KMS-11 (cell line): ENCODE measurements at regions not wholly inside any gene's neighbourhood (a gene's known extent, or its start where the extent isn't known, plus 50 kb on each side); places are given as distances from the start of the nearest gene placed in this dataset.

ENCODE experiments used
- H2AFZ ChIP-seq: fragments of 200-600 bp; sonication (generic); 2 replicates; pipeline ENCODE4 v1.6.1; 2016; ENCODE audit warnings: antibody characterized with exemption, mixed run types, low read depth
- H3K27ac ChIP-seq: fragments of 200-600 bp; sonication (generic); 2 replicates; pipeline ENCODE4 v1.6.1; 2016; ENCODE audit warnings: mild to moderate bottlenecking, mixed run types
- H3K27me3 ChIP-seq: fragments of 200-600 bp; sonication (generic); 2 replicates; pipeline ENCODE4 v1.6.1; 2017; ENCODE audit warnings: mild to moderate bottlenecking, low read depth, mixed run types, moderate library complexity; ENCODE audit not compliant: insufficient read depth
- H3K36me3 ChIP-seq: fragments of 200-600 bp; sonication (generic); 2 replicates; pipeline ENCODE4 v1.6.1; 2017; ENCODE audit warnings: mild to moderate bottlenecking, mixed run types; ENCODE audit not compliant: insufficient read depth
- H3K4me1 ChIP-seq: fragments of 200-600 bp; sonication (generic); 2 replicates; pipeline ENCODE4 v1.6.1; 2016; ENCODE audit warnings: mild to moderate bottlenecking, low read depth, mixed run types; ENCODE audit not compliant: poor library complexity, severe bottlenecking
- H3K4me2 ChIP-seq: fragments of 200-600 bp; sonication (generic); 2 replicates; pipeline ENCODE4 v1.7.0; 2016; ENCODE audit warnings: mild to moderate bottlenecking, mixed run types
- H3K4me3 ChIP-seq: fragments of 200-600 bp; sonication (generic); IDR thresholded peaks from 2 replicates; pipeline ENCODE4 v1.6.1; 2017; ENCODE audit warnings: low read depth, low read length, mixed read lengths; ENCODE audit not compliant: insufficient read depth
- H3K79me2 ChIP-seq: fragments of 200-600 bp; sonication (generic); 2 replicates; pipeline ENCODE4 v1.6.1; 2016; ENCODE audit warnings: low read depth, mixed run types; ENCODE audit not compliant: insufficient read depth
- H3K9ac ChIP-seq: fragments of 200-600 bp; sonication (generic); 2 replicates; pipeline ENCODE4 v1.6.1; 2016; ENCODE audit warnings: mild to moderate bottlenecking, mixed run types
- H4K20me1 ChIP-seq: fragments of 200-600 bp; sonication (generic); 2 replicates; pipeline ENCODE4 v1.6.1; 2016; ENCODE audit warnings: mild to moderate bottlenecking, mixed run types; ENCODE audit not compliant: insufficient read depth
- CTCF ChIP-seq: fragments of 200-600 bp; sonication (generic); conservative IDR thresholded peaks from 2 replicates; pipeline ENCODE4 v1.6.1; 2017; ENCODE audit warnings: low read depth, mild to moderate bottlenecking, antibody characterized with exemption, low read length, moderate library complexity, mixed read lengths

- H3K27ac ChIP-seq, result no peak overlapping the region
- H3K9ac ChIP-seq, result no peak overlapping the region
- no peak for TF ChIP-seq CTCF
- peaks cover 55% of the 10 kb centered on the region; the same call in 1 of the 2 replicates for H3K27me3 ChIP-seq
- H3K79me2 ChIP-seq, result no peaks in the 10 kb centered on the region
- no peak overlapping the region for H3K4me3 ChIP-seq
- H3K36me3 ChIP-seq, result no peaks in the 10 kb centered on the region
- no peaks in the 10 kb centered on the region for H4K20me1 ChIP-seq
- H3K4me1 ChIP-seq, result no peaks in the 10 kb centered on the region
- H2AFZ ChIP-seq, result no peak overlapping the region
- no peak overlapping the region for H3K4me2 ChIP-seq
These were observed 74.0 kb upstream of the SULF2 start for GRCh38 chr20:47859278-47859677.

- no peaks in the 10 kb centered on the region for H3K79me2 ChIP-seq
- no peaks in the 10 kb centered on the region for H3K36me3 ChIP-seq
- H2AFZ ChIP-seq, result no peak overlapping the region
- H3K4me1 ChIP-seq, result no peaks in the 10 kb centered on the region
- peaks cover 48% of the 10 kb centered on the region; the same call in 1 of the 2 replicates for H3K27me3 ChIP-seq
- H4K20me1 ChIP-seq, result no peaks in the 10 kb centered on the region
- no peak overlapping the region for H3K9ac ChIP-seq
- H3K4me2 ChIP-seq, result no peak overlapping the region
- TF ChIP-seq CTCF, result no peak
- H3K27ac ChIP-seq, result no peak overlapping the region
- no peak overlapping the region for H3K4me3 ChIP-seq
These were observed 72.5 kb upstream of the SULF2 start for GRCh38 chr20:47857569-47858464.

- Histone ChIP-seq H3K4me2 (no peak overlapping the region), H3K79me2 (no peaks in the 10 kb centered on the region), H3K9ac (no peak overlapping the region), H3K4me1 (no peaks in the 10 kb centered on the region), H3K27me3 (peaks cover 44% of the 10 kb centered on the region; the same call in 1 of the 2 replicates), H2AFZ (no peak overlapping the region), H3K27ac (no peak overlapping the region), H3K4me3 (no peak overlapping the region), H3K36me3 (no peaks in the 10 kb centered on the region), H4K20me1 (no peaks in the 10 kb centered on the region)
- no peak for TF ChIP-seq CTCF
These were observed 71.9 kb upstream of the SULF2 start for GRCh38 chr20:47857187-47857568.

- Histone ChIP-seq H2AFZ (no peak overlapping the region), H3K4me1 (no peaks in the 10 kb centered on the region), H3K36me3 (no peaks in the 10 kb centered on the region), H3K79me2 (no peaks in the 10 kb centered on the region), H3K27me3 (peaks cover 49% of the 10 kb centered on the region; the same call in 1 of the 2 replicates), H3K9ac (no peak overlapping the region), H3K4me3 (no peak overlapping the region), H3K27ac (no peak overlapping the region), H3K4me2 (no peak overlapping the region), H4K20me1 (no peaks in the 10 kb centered on the region)
- TF ChIP-seq CTCF, result no peak
These were observed 70.5 kb upstream of the SULF2 start for GRCh38 chr20:47855799-47856198.
